ENCODE measurements at regions not wholly inside any gene's neighbourhood (a gene's known extent, or its start where the extent isn't known, plus 50 kb on each side); places are given as distances from the start of the nearest gene placed in this dataset.

DNA sequence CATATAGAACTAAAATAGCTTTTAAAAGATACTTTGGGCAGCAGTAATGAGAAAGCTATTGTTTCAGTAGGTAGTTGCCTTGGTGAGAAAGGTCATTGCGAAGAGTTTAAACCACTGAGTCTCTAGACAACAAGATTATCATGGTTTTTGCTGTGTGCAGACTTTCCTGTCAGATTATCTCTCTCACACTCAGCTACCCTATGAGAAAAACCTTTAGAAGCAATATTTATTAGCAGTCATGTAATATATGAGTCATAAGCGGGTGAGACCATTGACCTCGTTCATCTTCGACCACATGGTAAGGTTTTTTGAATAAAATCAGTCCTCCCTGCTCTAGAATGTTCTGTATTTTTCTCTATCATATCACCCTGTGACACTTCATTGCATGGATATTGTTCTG, 59.9 kb downstream of the GPR65 start:
- Mint-ChIP-seq H3K4me1 (ENCODE audit: low read depth) (no peaks in the 10 kb centered on the region), H3K36me3 (ENCODE audit: low read depth) (no peaks in the 10 kb centered on the region), H3K27me3 (peaks cover 4% of the 10 kb centered on the region), H3K9me3 (peaks cover 6% of the 10 kb centered on the region), H3K27ac (no peak overlapping the region), H3K4me3 (no peak overlapping the region)
- DNase-seq (no peak), ATAC-seq (ENCODE audit: poor library complexity) (no peak)
- Histone ChIP-seq H3K27ac (ENCODE audit: low read depth in 1 of 2, low read length in 2 of 2) (no peak overlapping the region), H3K27me3 (ENCODE audit: control insufficient read depth in 1 of 2, insufficient read depth in 2 of 2, low read length in 2 of 2) (no peaks in the 10 kb centered on the region), H3K4me3 (ENCODE audit: low read length) (no peak overlapping the region), H3K4me1 (ENCODE audit: insufficient read depth, low read length) (no peaks in the 10 kb centered on the region), H3K36me3 (ENCODE audit: insufficient read depth, low read length) (no peaks in the 10 kb centered on the region), H3K9me3 (ENCODE audit: control insufficient read depth in 1 of 2, insufficient read depth in 1 of 2, low read length in 2 of 2) (peaks cover 0 to 6% of the 10 kb centered on the region in 2 experiments)
- intact Hi-C loops (cut with DNase I, micrococcal nuclease) = no loop called here
- POLR2A ChIA-PET = interaction anchor here (1.3 kb wide), 1 partner anchor 73 kb away, joined by 3 read pairs; no protein-coding TSS in a partner anchor
- TF ChIP-seq, protein P1, sequence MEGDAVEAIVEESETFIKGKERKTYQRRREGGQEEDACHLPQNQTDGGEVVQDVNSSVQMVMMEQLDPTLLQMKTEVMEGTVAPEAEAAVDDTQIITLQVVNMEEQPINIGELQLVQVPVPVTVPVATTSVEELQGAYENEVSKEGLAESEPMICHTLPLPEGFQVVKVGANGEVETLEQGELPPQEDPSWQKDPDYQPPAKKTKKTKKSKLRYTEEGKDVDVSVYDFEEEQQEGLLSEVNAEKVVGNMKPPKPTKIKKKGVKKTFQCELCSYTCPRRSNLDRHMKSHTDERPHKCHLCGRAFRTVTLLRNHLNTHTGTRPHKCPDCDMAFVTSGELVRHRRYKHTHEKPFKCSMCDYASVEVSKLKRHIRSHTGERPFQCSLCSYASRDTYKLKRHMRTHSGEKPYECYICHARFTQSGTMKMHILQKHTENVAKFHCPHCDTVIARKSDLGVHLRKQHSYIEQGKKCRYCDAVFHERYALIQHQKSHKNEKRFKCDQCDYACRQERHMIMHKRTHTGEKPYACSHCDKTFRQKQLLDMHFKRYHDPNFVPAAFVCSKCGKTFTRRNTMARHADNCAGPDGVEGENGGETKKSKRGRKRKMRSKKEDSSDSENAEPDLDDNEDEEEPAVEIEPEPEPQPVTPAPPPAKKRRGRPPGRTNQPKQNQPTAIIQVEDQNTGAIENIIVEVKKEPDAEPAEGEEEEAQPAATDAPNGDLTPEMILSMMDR (IDR thresholded peaks at IDR 0.05) = no peak
- CTCF ChIA-PET = no interaction called here

GRCh38 chr14:88069677-88070076, 64.7 kb downstream of the GPR65 start:
- ATAC-seq (ENCODE audit: poor library complexity) (no peak), DNase-seq (no peak)
- TF ChIP-seq, protein P1 (IDR thresholded peaks at IDR 0.05) = no peak
- H3K9me3 Mint-ChIP-seq = peaks cover 8% of the 10 kb centered on the region
- no peak overlapping the region for H3K27ac ChIP-seq (ENCODE audit: low read depth in 1 of 2, low read length in 2 of 2)
- H3K4me1 Mint-ChIP-seq (ENCODE audit: low read depth) = no peaks in the 10 kb centered on the region
- H3K4me1 ChIP-seq (ENCODE audit: insufficient read depth, low read length) = no peaks in the 10 kb centered on the region
- no peaks in the 10 kb centered on the region for H3K36me3 Mint-ChIP-seq (ENCODE audit: low read depth)
- no peak overlapping the region for H3K27ac Mint-ChIP-seq
- intact Hi-C loops (cut with DNase I, micrococcal nuclease) = no loop called here
- no peak overlapping the region for H3K4me3 ChIP-seq (ENCODE audit: low read length)
- CTCF ChIA-PET = no interaction called here
- H3K4me3 Mint-ChIP-seq = no peak overlapping the region
- POLR2A ChIA-PET = no interaction called here
- H3K9me3 ChIP-seq (ENCODE audit: control insufficient read depth in 1 of 2, insufficient read depth in 1 of 2, low read length in 2 of 2) = peaks cover 0 to 6% of the 10 kb centered on the region in 2 experiments
- no peaks in the 10 kb centered on the region for H3K27me3 ChIP-seq (ENCODE audit: control insufficient read depth in 1 of 2, insufficient read depth in 2 of 2, low read length in 2 of 2)
- H3K27me3 Mint-ChIP-seq = peaks cover 5% of the 10 kb centered on the region
- H3K36me3 ChIP-seq (ENCODE audit: insufficient read depth, low read length) = no peaks in the 10 kb centered on the region

GRCh38 chr14:88075269-88075981, 70.5 kb downstream of the GPR65 start:
- POLR2A ChIA-PET = no interaction called here

More at GRCh38 chr14:88075269-88075981, 70.5 kb downstream of the GPR65 start:
- H3K4me3 Mint-ChIP-seq = no peak overlapping the region
- H3K4me1 Mint-ChIP-seq (ENCODE audit: low read depth) = no peaks in the 10 kb centered on the region
- H3K27ac Mint-ChIP-seq = no peak overlapping the region
- Histone ChIP-seq H3K4me3 (ENCODE audit: low read length) (no peak overlapping the region), H3K27ac (ENCODE audit: low read depth in 1 of 2, low read length in 2 of 2) (no peak overlapping the region), H3K9me3 (ENCODE audit: control insufficient read depth in 1 of 2, insufficient read depth in 1 of 2, low read length in 2 of 2) (no peaks in the 10 kb centered on the region), H3K27me3 (ENCODE audit: control insufficient read depth in 1 of 2, insufficient read depth in 2 of 2, low read length in 2 of 2) (no peaks in the 10 kb centered on the region), H3K4me1 (ENCODE audit: insufficient read depth, low read length) (no peaks in the 10 kb centered on the region), H3K36me3 (ENCODE audit: insufficient read depth, low read length) (no peaks in the 10 kb centered on the region)
- TF ChIP-seq, protein P1 (IDR thresholded peaks at IDR 0.05) = no peak
- H3K27me3 Mint-ChIP-seq = no peaks in the 10 kb centered on the region
- H3K36me3 Mint-ChIP-seq (ENCODE audit: low read depth) = no peaks in the 10 kb centered on the region
- CTCF ChIA-PET = no interaction called here
- DNase-seq = peak in 1 of 14 experiments; percentile 2
- intact Hi-C loops (cut with DNase I, micrococcal nuclease) = no loop called here
- ATAC-seq (ENCODE audit: poor library complexity) = no peak
- peaks cover 2% of the 10 kb centered on the region for H3K9me3 Mint-ChIP-seq

All from CD4-positive, alpha-beta T cell (primary cell).